SJCRH30 (cell line): ENCODE measurements at regions not wholly inside any gene's neighbourhood (a gene's known extent, or its start where the extent isn't known, plus 50 kb on each side); places are given as distances from the start of the nearest gene placed in this dataset.

ENCODE experiments used
- DNase-seq, 2 experiments: peaks; one replicate each; pipeline ENCODE4 v3.0.0-alpha.2; 2015 to 2020
- H3K27ac ChIP-seq: fragments of 250-450 bp; sonication (Bioruptor Pico); 2 replicates; pipeline ENCODE4 v1.5.1; 2020; ENCODE audit warnings: mild to moderate bottlenecking, moderate library complexity
- H3K27me3 ChIP-seq: fragments of 250-450 bp; sonication (Bioruptor Pico); 2 replicates; pipeline ENCODE4 v1.5.1; 2020; ENCODE audit warnings: mild to moderate bottlenecking, moderate library complexity
- H3K36me3 ChIP-seq: fragments of 250-450 bp; sonication (Bioruptor Pico); 2 replicates; pipeline ENCODE4 v1.5.1; 2020; ENCODE audit warnings: mild to moderate bottlenecking, moderate library complexity
- H3K4me1 ChIP-seq: fragments of 250-450 bp; sonication (Bioruptor Pico); 2 replicates; pipeline ENCODE4 v1.5.1; 2020; ENCODE audit warnings: mild to moderate bottlenecking, moderate library complexity
- H3K4me3 ChIP-seq: fragments of 250-450 bp; sonication (Bioruptor Pico); 2 replicates; pipeline ENCODE4 v1.5.1; 2020; ENCODE audit warnings: mild to moderate bottlenecking, moderate library complexity
- H3K9me3 ChIP-seq: fragments of 250-450 bp; sonication (Bioruptor Pico); replicated peaks from 2 replicates; pipeline ENCODE4 v1.5.1; 2020; ENCODE audit warnings: mild to moderate bottlenecking, moderate library complexity

GRCh38 chr3:22507709-22508108 is 695.4 kb upstream of the UBE2E2 start:
- no peak overlapping the region for H3K4me3 ChIP-seq
- no peaks in the 10 kb centered on the region for H3K4me1 ChIP-seq
- H3K27me3 ChIP-seq: no peaks in the 10 kb centered on the region
- no peaks in the 10 kb centered on the region for H3K36me3 ChIP-seq
- DNase-seq: no peak
- no peak overlapping the region for H3K27ac ChIP-seq
- no peaks in the 10 kb centered on the region for H3K9me3 ChIP-seq

- no peak for DNase-seq
- H3K36me3 ChIP-seq: no peaks in the 10 kb centered on the region
- H3K4me1 ChIP-seq: no peaks in the 10 kb centered on the region
- H3K27me3 ChIP-seq: no peaks in the 10 kb centered on the region
- no peak overlapping the region for H3K27ac ChIP-seq
- no peak overlapping the region for H3K4me3 ChIP-seq
- no peaks in the 10 kb centered on the region; the same call in 1 of the 2 replicates for H3K9me3 ChIP-seq
Measured at GRCh38 chr3:22523925-22524324, 679.2 kb upstream of the UBE2E2 start.

- Histone ChIP-seq H3K4me1 (no peaks in the 10 kb centered on the region), H3K27me3 (no peaks in the 10 kb centered on the region), H3K9me3 (no peaks in the 10 kb centered on the region), H3K36me3 (no peaks in the 10 kb centered on the region), H3K27ac (no peak overlapping the region), H3K4me3 (no peak overlapping the region)
- no peak for DNase-seq
Measured at GRCh38 chr3:22526266-22526837, 676.8 kb upstream of the UBE2E2 start.

DNA sequence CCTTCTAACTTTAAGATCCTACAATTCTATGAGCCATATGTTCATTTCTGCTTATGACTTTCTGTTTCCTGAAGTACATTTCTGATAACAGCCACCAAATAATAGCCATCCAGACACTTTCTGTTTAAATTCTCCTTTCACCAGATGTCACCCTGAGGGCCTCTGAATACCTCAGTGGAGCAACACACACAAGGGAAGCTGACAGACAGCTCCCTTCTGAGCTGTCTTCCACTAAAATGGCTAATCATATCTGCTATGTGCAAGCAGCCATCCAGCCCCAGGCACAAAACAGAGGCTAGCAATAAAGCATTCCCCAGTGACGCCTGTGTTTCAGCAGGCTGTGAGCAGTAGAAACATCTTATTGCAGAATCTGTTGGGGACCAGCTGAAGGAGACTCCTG is 666.6 kb upstream of the UBE2E2 start:
- DNase-seq: no peak
- H3K27ac ChIP-seq: no peak overlapping the region
- no peaks in the 10 kb centered on the region for H3K36me3 ChIP-seq

DNA sequence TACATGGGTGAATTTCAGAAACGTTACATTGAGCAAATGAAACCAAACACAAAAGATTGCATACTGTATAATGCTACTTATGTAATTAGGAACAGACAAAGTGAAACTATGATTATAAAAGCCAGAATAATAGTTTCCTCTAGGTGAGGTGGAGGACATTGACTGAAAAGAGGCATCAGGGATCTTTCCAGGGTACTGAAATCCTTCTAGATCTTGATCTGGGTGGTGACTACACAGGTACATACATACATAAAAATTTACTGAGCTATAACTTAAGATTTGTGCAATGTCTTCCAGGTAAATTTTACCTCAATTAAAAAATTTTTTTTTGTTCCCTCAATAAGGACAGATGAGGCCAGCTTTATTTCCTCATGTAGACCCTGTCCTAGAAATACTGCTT is 665.6 kb upstream of the UBE2E2 start:
- no peaks in the 10 kb centered on the region for H3K9me3 ChIP-seq
- no peaks in the 10 kb centered on the region for H3K36me3 ChIP-seq
- no peak overlapping the region for H3K4me3 ChIP-seq
- no peak overlapping the region for H3K27ac ChIP-seq
- DNase-seq: no peak
- no peaks in the 10 kb centered on the region for H3K4me1 ChIP-seq
- no peaks in the 10 kb centered on the region for H3K27me3 ChIP-seq

More for the DNA sequence above, 666.6 kb upstream of the UBE2E2 start:
- Histone ChIP-seq H3K4me1 (no peaks in the 10 kb centered on the region), H3K9me3 (no peaks in the 10 kb centered on the region), H3K4me3 (no peak overlapping the region), H3K27me3 (no peaks in the 10 kb centered on the region)

- DNase-seq: no peak
- no peaks in the 10 kb centered on the region for H3K4me1 ChIP-seq
- no peaks in the 10 kb centered on the region for H3K36me3 ChIP-seq
- H3K9me3 ChIP-seq: no peaks in the 10 kb centered on the region
- H3K27me3 ChIP-seq: no peaks in the 10 kb centered on the region
- H3K4me3 ChIP-seq: no peak overlapping the region
- H3K27ac ChIP-seq: no peak overlapping the region
Measured at GRCh38 chr3:22542311-22542710, 660.8 kb upstream of the UBE2E2 start.

GRCh38 chr3:22555753-22556435 is 647.2 kb upstream of the UBE2E2 start:
- DNase-seq: no peak
- Histone ChIP-seq H3K27me3 (no peaks in the 10 kb centered on the region), H3K4me3 (no peak overlapping the region), H3K27ac (no peak overlapping the region), H3K36me3 (no peaks in the 10 kb centered on the region), H3K9me3 (no peaks in the 10 kb centered on the region), H3K4me1 (no peaks in the 10 kb centered on the region)

- no peak for DNase-seq
- Histone ChIP-seq H3K4me1 (no peaks in the 10 kb centered on the region), H3K27ac (no peak overlapping the region), H3K27me3 (no peaks in the 10 kb centered on the region; the same call in none of the 2 replicates), H3K9me3 (no peaks in the 10 kb centered on the region), H3K4me3 (no peak overlapping the region), H3K36me3 (no peaks in the 10 kb centered on the region)
Measured at GRCh38 chr3:22565393-22565792, 637.7 kb upstream of the UBE2E2 start.

DNA sequence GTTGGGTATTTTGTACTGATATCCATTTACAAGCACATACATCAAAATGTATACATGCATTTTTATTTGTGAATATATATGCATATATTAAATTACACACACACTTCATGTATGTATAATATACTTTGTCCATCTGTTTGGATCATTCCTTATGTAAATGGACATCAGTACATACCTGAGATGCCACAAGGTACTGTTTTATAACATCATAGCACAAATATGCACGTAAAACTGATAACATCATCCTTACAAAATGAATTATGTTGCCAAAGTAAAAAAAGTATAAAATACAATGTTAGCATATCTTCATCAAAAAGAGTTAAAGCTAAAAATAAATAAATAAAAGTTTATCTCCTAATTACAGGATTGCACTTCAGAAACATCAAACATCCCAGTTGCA is 634.8 kb upstream of the UBE2E2 start:
- no peak for DNase-seq
- Histone ChIP-seq H3K9me3 (no peaks in the 10 kb centered on the region), H3K4me3 (no peak overlapping the region), H3K4me1 (no peaks in the 10 kb centered on the region), H3K27me3 (no peaks in the 10 kb centered on the region; the same call in none of the 2 replicates), H3K36me3 (no peaks in the 10 kb centered on the region), H3K27ac (no peak overlapping the region)

GRCh38 chr3:22569570-22569969 is 633.6 kb upstream of the UBE2E2 start:
- Histone ChIP-seq H3K9me3 (no peaks in the 10 kb centered on the region), H3K4me3 (no peak overlapping the region), H3K27me3 (no peaks in the 10 kb centered on the region; the same call in none of the 2 replicates), H3K4me1 (no peaks in the 10 kb centered on the region), H3K36me3 (no peaks in the 10 kb centered on the region), H3K27ac (no peak overlapping the region)
- no peak for DNase-seq

- no peaks in the 10 kb centered on the region for H3K27me3 ChIP-seq
- DNase-seq: no peak
- H3K36me3 ChIP-seq: no peaks in the 10 kb centered on the region
- no peak overlapping the region for H3K4me3 ChIP-seq
- no peaks in the 10 kb centered on the region for H3K4me1 ChIP-seq
- no peak overlapping the region for H3K27ac ChIP-seq
- no peaks in the 10 kb centered on the region for H3K9me3 ChIP-seq
Measured at GRCh38 chr3:22581007-22581406, 622.1 kb upstream of the UBE2E2 start.

- DNase-seq: no peak
- no peaks in the 10 kb centered on the region for H3K4me1 ChIP-seq
- H3K27ac ChIP-seq: no peak overlapping the region
- H3K27me3 ChIP-seq: no peaks in the 10 kb centered on the region
- no peaks in the 10 kb centered on the region for H3K36me3 ChIP-seq
- H3K4me3 ChIP-seq: no peak overlapping the region
- H3K9me3 ChIP-seq: no peaks in the 10 kb centered on the region
Measured at GRCh38 chr3:22582266-22582665, 620.9 kb upstream of the UBE2E2 start.

DNA sequence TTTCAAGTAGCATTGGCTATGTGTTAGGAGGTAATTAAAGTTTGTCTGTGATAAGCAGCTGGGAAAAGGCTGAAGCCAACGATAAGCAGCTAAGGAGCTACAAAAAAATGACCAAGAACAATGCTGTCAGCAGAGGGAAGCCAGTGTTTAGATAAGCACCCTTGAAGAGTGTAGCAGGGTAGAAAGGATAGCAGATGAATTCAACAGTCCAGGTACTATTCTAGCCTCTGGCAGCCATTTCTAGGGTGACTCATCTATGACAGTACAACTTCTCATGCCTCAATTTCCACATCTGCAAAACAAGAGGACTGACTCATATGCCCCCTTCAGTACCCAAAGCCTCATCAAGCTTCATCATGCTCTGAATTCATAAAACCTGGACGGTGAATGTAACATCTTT is 617.6 kb upstream of the UBE2E2 start:
- no peaks in the 10 kb centered on the region for H3K27me3 ChIP-seq
- no peak overlapping the region for H3K27ac ChIP-seq
- no peaks in the 10 kb centered on the region for H3K9me3 ChIP-seq
- DNase-seq: no peak
- no peaks in the 10 kb centered on the region for H3K4me1 ChIP-seq
- H3K4me3 ChIP-seq: no peak overlapping the region
- H3K36me3 ChIP-seq: no peaks in the 10 kb centered on the region

DNA sequence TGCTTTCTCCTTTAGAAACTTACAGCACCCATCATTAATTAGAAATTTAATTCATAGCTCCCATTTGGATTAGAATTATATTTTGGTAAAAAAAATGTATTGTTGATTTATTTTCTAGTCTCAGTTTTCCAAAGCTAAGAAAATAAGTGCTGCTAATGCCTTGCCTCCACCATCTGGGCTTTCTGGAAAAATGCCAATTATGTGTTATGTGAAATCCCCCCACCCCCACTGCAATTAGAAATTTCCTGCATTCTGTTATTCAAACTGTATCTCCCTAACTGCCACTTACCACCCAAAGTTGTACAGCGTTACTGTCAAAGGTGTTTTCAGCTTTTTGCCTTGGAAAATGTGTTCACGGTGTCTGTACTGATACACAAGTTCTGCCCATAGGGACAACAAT is 617.2 kb upstream of the UBE2E2 start:
- no peak overlapping the region for H3K4me3 ChIP-seq
- no peak overlapping the region for H3K27ac ChIP-seq
- H3K36me3 ChIP-seq: no peaks in the 10 kb centered on the region
- no peaks in the 10 kb centered on the region for H3K27me3 ChIP-seq
- DNase-seq: no peak
- H3K9me3 ChIP-seq: no peaks in the 10 kb centered on the region
- H3K4me1 ChIP-seq: no peaks in the 10 kb centered on the region

DNA sequence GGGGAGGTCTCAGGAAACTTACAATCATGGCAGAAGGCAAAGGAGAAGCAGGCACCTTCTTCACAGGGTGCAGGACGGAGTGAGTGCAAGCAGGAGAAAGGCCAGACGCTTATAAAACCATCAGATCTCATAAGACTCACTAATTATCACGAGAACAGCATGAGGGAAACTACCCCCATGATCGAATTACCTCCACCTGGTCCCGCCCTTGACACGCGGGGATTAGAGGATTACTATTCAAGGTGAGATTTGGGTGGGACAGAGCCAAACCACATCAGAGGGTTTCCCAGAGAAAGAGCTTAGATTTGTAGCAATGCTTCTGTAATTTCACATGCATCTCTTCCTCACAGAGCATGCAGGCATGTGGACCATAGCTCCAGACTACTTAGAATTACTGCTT is 615.7 kb upstream of the UBE2E2 start:
- no peaks in the 10 kb centered on the region for H3K4me1 ChIP-seq
- H3K9me3 ChIP-seq: no peaks in the 10 kb centered on the region
- H3K36me3 ChIP-seq: no peaks in the 10 kb centered on the region
- H3K27ac ChIP-seq: no peak overlapping the region
- no peaks in the 10 kb centered on the region for H3K27me3 ChIP-seq
- no peak overlapping the region for H3K4me3 ChIP-seq
- no peak for DNase-seq

- no peak for DNase-seq
- no peaks in the 10 kb centered on the region for H3K36me3 ChIP-seq
- H3K4me1 ChIP-seq: no peaks in the 10 kb centered on the region
- no peak overlapping the region for H3K4me3 ChIP-seq
- H3K9me3 ChIP-seq: no peaks in the 10 kb centered on the region
- H3K27me3 ChIP-seq: peaks cover 3% of the 10 kb centered on the region
- no peak overlapping the region for H3K27ac ChIP-seq
Measured at GRCh38 chr3:22593638-22594037, 609.5 kb upstream of the UBE2E2 start.
